ENCODE measurements at regions not wholly inside any gene's neighbourhood (a gene's known extent, or its start where the extent isn't known, plus 50 kb on each side); places are given as distances from the start of the nearest gene placed in this dataset.

DNA sequence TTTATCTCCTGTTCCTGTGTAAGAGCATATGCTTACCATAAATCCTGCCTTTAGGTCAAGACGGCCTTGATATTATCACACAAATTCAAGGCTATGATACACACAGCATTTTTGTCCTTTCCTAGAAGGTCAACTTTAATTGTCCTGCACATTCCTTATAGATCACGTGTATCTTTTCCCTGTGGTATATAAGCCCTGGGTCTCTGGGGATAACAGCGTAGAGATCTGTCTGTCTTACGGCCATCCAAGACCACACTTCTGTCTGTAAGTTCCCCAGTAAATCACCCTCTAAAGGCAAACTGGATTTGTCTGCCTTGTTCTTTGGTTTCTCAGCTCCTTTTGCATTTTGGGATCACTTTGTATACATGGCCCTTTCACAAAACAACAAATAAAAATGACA, 69.5 kb upstream of the TCL1B start:
- no peak for TF ChIP-seq POLR2AphosphoS5 (IDR thresholded peaks at IDR 0.05)
- no peak for TF ChIP-seq POLR2A (IDR thresholded peaks at IDR 0.05)
